Endothelial cell of umbilical vein (primary cell): ENCODE measurements at regions not wholly inside any gene's neighbourhood (a gene's known extent, or its start where the extent isn't known, plus 50 kb on each side); places are given as distances from the start of the nearest gene placed in this dataset.

Experiments used
- BruUV-seq: library from RNA; stranded (reverse); fragments of 400-500 nt; replicated peaks from 2 replicates; lab custom pipeline; 2021; lab: Mats Ljungman, UMichigan
- CTCF ChIA-PET: fragments of 300-600, 350-600 bp; sonication (Branson Sonifier 250); formaldehyde crosslinking; loops from one replicate; lab custom pipeline; 2021; ENCODE audit warnings: antibody characterized with exemption, inconsistent platforms; lab: Charles Lee
- POLR2A ChIA-PET: fragments of 300-600, 350-600 bp; sonication (Branson Sonifier 250); formaldehyde crosslinking; loops from one replicate; lab custom pipeline; 2021; ENCODE audit warnings: antibody characterized with exemption, inconsistent platforms; lab: Charles Lee
- DNase-seq: peaks from one replicate; pipeline ENCODE4 v3.0.0-alpha.2; 2011; ENCODE audit warnings: low read depth, low spot score
- FAIRE-seq: peaks from 2 replicates; lab custom pipeline; 2011; peaks lifted over from hg19 to GRCh38; lab: Jason Lieb, UNC
- H2AFZ ChIP-seq: 2 replicates; pipeline ENCODE4 v1.6.0; 2012; ENCODE audit warnings: low read depth, low read length, control low read depth, inconsistent platforms
- H3K27ac ChIP-seq: 2 replicates; pipeline ENCODE4 v1.5.1; 2011; ENCODE audit warnings: low read depth, mild to moderate bottlenecking, control low read depth, low read length, moderate library complexity; ENCODE audit not compliant: insufficient read depth
- H3K27me3 ChIP-seq, 2 experiments: 2 replicates each; pipeline versions ENCODE4 v1.6.0 to v1.6.1; 2011; ENCODE audit warnings: low read length in 2 of 2, mixed read lengths in 1 of 2; ENCODE audit not compliant: control insufficient read depth in 2 of 2, insufficient read depth in 2 of 2
- H3K36me3 ChIP-seq, 2 experiments: 2 replicates in 1 of 2; 3 replicates in 1 of 2; pipeline ENCODE4 v1.5.1; 2011; ENCODE audit warnings: low read length in 2 of 2, mild to moderate bottlenecking in 1 of 2, moderate library complexity in 1 of 2; ENCODE audit not compliant: control insufficient read depth in 2 of 2, insufficient read depth in 2 of 2; ENCODE audit errors: extremely low read depth in 1 of 2
- H3K4me1 ChIP-seq: 3 replicates; pipeline ENCODE4 v1.5.1; 2011; ENCODE audit warnings: mild to moderate bottlenecking, low read length; ENCODE audit not compliant: control insufficient read depth, insufficient read depth; ENCODE audit errors: extremely low read depth
- H3K4me2 ChIP-seq: 2 replicates; pipeline ENCODE4 v1.6.1; 2011; ENCODE audit warnings: low read length, control low read depth, mixed read lengths; ENCODE audit not compliant: insufficient read depth
- H3K4me3 ChIP-seq, 3 experiments: fragments of 200-600 bp in 1 of 3; sonication (generic), shearing (Covaris generic) in 1 of 3; replicated peaks in 1 of 3; 2 replicates each; pipeline ENCODE4 v1.5.1; 2011 to 2016; ENCODE audit warnings: control low read depth in 3 of 3, low read length in 3 of 3, mild to moderate bottlenecking in 2 of 3, inconsistent platforms in 1 of 3, low read depth in 1 of 3, moderate library complexity in 1 of 3; ENCODE audit not compliant: insufficient read depth in 1 of 3
- H3K79me2 ChIP-seq: 2 replicates; pipeline ENCODE4 v1.6.0; 2012; ENCODE audit warnings: low read length, inconsistent platforms; ENCODE audit not compliant: control insufficient read depth, insufficient read depth
- H3K9ac ChIP-seq: replicated peaks from 2 replicates; pipeline ENCODE3; 2011; ENCODE audit warnings: low read length, control low read depth; ENCODE audit not compliant: insufficient read depth; ENCODE audit errors: extremely low read depth
- H3K9me1 ChIP-seq: replicated peaks from 3 replicates; pipeline ENCODE4 v1.6.0; 2011; ENCODE audit warnings: mild to moderate bottlenecking, low read length; ENCODE audit not compliant: control insufficient read depth, insufficient read depth; ENCODE audit errors: extremely low read depth
- H3K9me3 ChIP-seq: replicated peaks from 2 replicates; pipeline ENCODE4 v1.5.1; 2012; ENCODE audit warnings: low read length, inconsistent platforms; ENCODE audit not compliant: control insufficient read depth, insufficient read depth
- H4K20me1 ChIP-seq: replicated peaks from 2 replicates; pipeline ENCODE3; 2011; ENCODE audit warnings: mild to moderate bottlenecking, low read length; ENCODE audit not compliant: control insufficient read depth, insufficient read depth; ENCODE audit errors: extremely low read depth
- CTCF ChIP-seq, 2 donors: IDR thresholded peaks; 1 replicate in 1 of 2; 2 replicates in 1 of 2; pipeline ENCODE4 v1.5.1; 2011; ENCODE audit warnings: low read length in 2 of 2, mild to moderate bottlenecking in 2 of 2, moderate library complexity in 2 of 2, control low read depth in 1 of 2, inconsistent platforms in 1 of 2, low read depth in 1 of 2; ENCODE audit not compliant: insufficient read depth in 1 of 2; ENCODE audit errors: extremely low read depth in 1 of 2
- EZH2 ChIP-seq: IDR thresholded peaks from 2 replicates; pipeline ENCODE4 v1.6.1; 2012; ENCODE audit warnings: borderline replicate concordance, low read depth, mild to moderate bottlenecking, moderate library complexity, low read length, inconsistent platforms; ENCODE audit not compliant: severe bottlenecking
- FOS ChIP-seq: IDR thresholded peaks from 2 replicates; pipeline ENCODE4 v1.6.1; 2011; ENCODE audit warnings: mild to moderate bottlenecking, low read length, moderate library complexity, borderline replicate concordance; ENCODE audit not compliant: insufficient read depth
- GATA2 ChIP-seq: IDR thresholded peaks from 2 replicates; pipeline ENCODE4 v1.7.0; 2011; ENCODE audit warnings: low read depth, mild to moderate bottlenecking, moderate library complexity, mixed read lengths, low read length; ENCODE audit not compliant: insufficient read length, insufficient read depth
- JUN ChIP-seq: IDR thresholded peaks from 2 replicates; pipeline ENCODE4 v1.6.1; 2011; ENCODE audit warnings: borderline replicate concordance, low read depth; ENCODE audit not compliant: insufficient read length, insufficient read depth
- MAX ChIP-seq: IDR thresholded peaks from 2 replicates; pipeline ENCODE4 v1.6.1; 2011; ENCODE audit not compliant: insufficient read depth, insufficient read length
- POLR2A ChIP-seq: IDR thresholded peaks from 2 replicates; pipeline ENCODE4 v1.6.1; 2012; ENCODE audit warnings: low read depth, mild to moderate bottlenecking, control low read depth, low read length
- POLR2AphosphoS5 ChIP-seq: IDR thresholded peaks from 2 replicates; pipeline ENCODE4 v1.6.1; 2012; ENCODE audit warnings: low read depth, mild to moderate bottlenecking, control low read depth, low read length, moderate library complexity; ENCODE audit not compliant: insufficient read depth
- dilution Hi-C: fragments of 300-500 bp; cut with MboI; formaldehyde crosslinking; loops from one replicate; pipeline ENCODE4 v1.15.0; 2019; ENCODE audit warnings: low sequenced_read_pairs; ENCODE audit not compliant: extremely low pct_ligation_motif_present
- intact Hi-C: fragments of 100-400 bp; cut with micrococcal nuclease; formaldehyde crosslinking; loops from one replicate; pipeline ENCODE4 v1.10.0; 2022

- H3K27me3 ChIP-seq: no peaks in the 10 kb centered on the region
- no peak for DNase-seq
- ChIA-PET POLR2A (no interaction called here), CTCF (no interaction called here)
- no TSS peak for BruUV-seq
- H3K9ac ChIP-seq: no peak overlapping the region
- no peaks in the 10 kb centered on the region for H3K79me2 ChIP-seq
- FAIRE-seq: no peak
- dilution Hi-C loops (no loop called here), intact Hi-C loops (no loop called here)
- no peak overlapping the region for H2AFZ ChIP-seq
- peaks cover 3% of the 10 kb centered on the region for H3K9me3 ChIP-seq
- no peak overlapping the region for H3K4me2 ChIP-seq
- no peak for TF ChIP-seq MAX
- TF ChIP-seq POLR2AphosphoS5: no peak
- no peak for TF ChIP-seq JUN
- no peak for TF ChIP-seq CTCF (IDR thresholded peaks at IDR 0.05; ENCODE audit: extremely low read depth in 1 of 2, insufficient read depth in 1 of 2, low read depth in 1 of 2, low read length in 2 of 2)
- no peak for TF ChIP-seq GATA2
- no peaks in the 10 kb centered on the region for H3K36me3 ChIP-seq
- H3K4me3 ChIP-seq: no peak overlapping the region
- H3K4me1 ChIP-seq: no peaks in the 10 kb centered on the region
- no peaks in the 10 kb centered on the region for H4K20me1 ChIP-seq
- H3K9me1 ChIP-seq: no peaks in the 10 kb centered on the region
- no peak overlapping the region for H3K27ac ChIP-seq
These were observed 175.6 kb upstream of the ATP10A start for GRCh38 chr15:26038693-26039092.

- DNase-seq (no peak), FAIRE-seq (no peak)
- intact Hi-C loops (no loop called here), dilution Hi-C loops (no loop called here)
- no TSS peak for BruUV-seq
- Histone ChIP-seq H2AFZ (no peak overlapping the region), H4K20me1 (no peaks in the 10 kb centered on the region), H3K27ac (no peak overlapping the region), H3K4me2 (no peak overlapping the region), H3K9me1 (no peaks in the 10 kb centered on the region), H3K27me3 (no peaks in the 10 kb centered on the region), H3K9me3 (no peaks in the 10 kb centered on the region), H3K4me1 (no peaks in the 10 kb centered on the region), H3K9ac (no peak overlapping the region), H3K79me2 (no peaks in the 10 kb centered on the region), H3K36me3 (no peaks in the 10 kb centered on the region), H3K4me3 (no peak overlapping the region)
- TF ChIP-seq MAX (no peak), POLR2AphosphoS5 (no peak), EZH2 (no peak), CTCF (IDR thresholded peaks at IDR 0.05; ENCODE audit: extremely low read depth in 1 of 2, insufficient read depth in 1 of 2, low read depth in 1 of 2, low read length in 2 of 2) (no peak), POLR2A (no peak), FOS (no peak)
- CTCF ChIA-PET: no interaction called here
- POLR2A ChIA-PET: no interaction called here
These were observed 174.2 kb upstream of the ATP10A start for GRCh38 chr15:26037369-26037768.
